ENCODE measurements at regions not wholly inside any gene's neighbourhood (a gene's known extent, or its start where the extent isn't known, plus 50 kb on each side); places are given as distances from the start of the nearest gene placed in this dataset.
A peak's percentile ranks its signal among the peaks of the same experiment; 100 is the strongest.

DNA sequence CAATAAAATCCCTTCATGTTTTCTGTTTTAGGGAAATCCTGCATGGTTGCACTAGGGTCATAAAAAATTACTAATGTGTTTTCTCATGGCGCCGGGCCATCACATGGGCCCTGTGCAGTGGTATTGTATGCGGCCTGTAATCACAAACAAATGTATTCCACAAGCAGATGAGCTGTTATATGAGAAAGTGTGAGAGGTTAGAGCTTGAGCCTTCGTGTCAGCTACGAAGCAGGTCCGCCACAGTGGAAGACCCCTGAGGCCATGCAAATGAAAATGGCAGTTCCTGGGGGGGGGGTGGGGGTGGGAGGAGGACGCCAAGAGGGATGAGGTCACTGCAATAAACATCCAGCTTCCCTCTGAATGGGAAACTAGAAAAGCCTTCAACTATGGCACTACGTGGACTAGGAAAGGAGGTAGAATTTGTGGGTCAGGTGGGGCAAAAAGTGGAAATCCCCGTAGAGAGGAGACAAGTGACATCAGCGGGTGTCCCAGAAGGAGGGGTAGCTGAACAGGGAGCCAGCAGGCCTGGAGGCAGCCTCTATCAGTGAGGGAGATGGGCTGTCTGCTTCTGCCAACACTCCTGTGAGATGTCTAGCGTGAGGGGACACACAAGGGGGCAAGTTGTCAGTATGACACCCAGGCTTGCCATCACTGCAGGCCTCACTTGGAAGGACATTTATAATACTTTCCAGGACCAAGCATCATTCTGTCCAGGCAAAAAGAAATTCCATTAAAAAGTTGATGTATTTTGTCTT is 130.3 kb upstream of the CTAGE1 start:
- Histone ChIP-seq H3K9ac (ENCODE audit: low read depth, low read length) (no peak overlapping the region), H3K9me3 (ENCODE audit: control insufficient read depth, insufficient read depth, low read length) (no peaks in the 10 kb centered on the region), H3K36me3 (ENCODE audit: control insufficient read depth, insufficient read depth, low read length) (no peaks in the 10 kb centered on the region), H3K4me3 (ENCODE audit: low read depth, low read length) (no peak overlapping the region), H3K4me1 (ENCODE audit: control insufficient read depth, insufficient read depth, low read length) (no peaks in the 10 kb centered on the region), H3K27me3 (ENCODE audit: control insufficient read depth, insufficient read depth, low read length) (peaks cover 3% of the 10 kb centered on the region)

GRCh38 chr18:22549260-22549937 is 131.7 kb upstream of the CTAGE1 start:
- Histone ChIP-seq H3K9me3 (ENCODE audit: control insufficient read depth, insufficient read depth, low read length) (no peaks in the 10 kb centered on the region), H3K9ac (ENCODE audit: low read depth, low read length) (no peak overlapping the region), H3K27me3 (ENCODE audit: control insufficient read depth, insufficient read depth, low read length) (peaks cover 3% of the 10 kb centered on the region), H3K4me1 (ENCODE audit: control insufficient read depth, insufficient read depth, low read length) (no peaks in the 10 kb centered on the region), H3K4me3 (ENCODE audit: low read depth, low read length) (no peak overlapping the region), H3K36me3 (ENCODE audit: control insufficient read depth, insufficient read depth, low read length) (no peaks in the 10 kb centered on the region)

DNA sequence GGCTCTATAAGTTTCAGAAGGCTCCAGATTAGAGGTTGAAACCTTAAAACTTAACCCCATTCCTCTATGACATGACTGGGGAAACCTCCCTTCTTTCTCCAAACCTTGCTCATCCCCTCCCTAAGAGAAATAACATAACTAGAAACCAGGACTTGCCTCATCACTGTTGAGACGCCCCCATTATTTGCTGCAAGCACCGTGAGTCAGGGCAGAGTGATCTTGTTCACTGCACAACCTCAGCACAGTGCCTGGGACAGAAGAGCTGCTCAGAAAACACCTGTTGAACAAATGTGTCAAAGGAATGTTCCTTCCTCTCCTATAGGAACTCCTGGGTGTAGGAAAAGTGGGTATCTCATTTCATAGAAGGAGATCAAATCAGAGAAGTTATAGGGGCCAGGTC is 132.7 kb upstream of the CTAGE1 start:
- Histone ChIP-seq H3K4me1 (ENCODE audit: control insufficient read depth, insufficient read depth, low read length) (no peaks in the 10 kb centered on the region), H3K4me3 (ENCODE audit: low read depth, low read length) (no peak overlapping the region), H3K9ac (ENCODE audit: low read depth, low read length) (no peak overlapping the region), H3K36me3 (ENCODE audit: control insufficient read depth, insufficient read depth, low read length) (no peaks in the 10 kb centered on the region), H3K27me3 (ENCODE audit: control insufficient read depth, insufficient read depth, low read length) (peaks cover 3% of the 10 kb centered on the region), H3K9me3 (ENCODE audit: control insufficient read depth, insufficient read depth, low read length) (no peaks in the 10 kb centered on the region)

DNA sequence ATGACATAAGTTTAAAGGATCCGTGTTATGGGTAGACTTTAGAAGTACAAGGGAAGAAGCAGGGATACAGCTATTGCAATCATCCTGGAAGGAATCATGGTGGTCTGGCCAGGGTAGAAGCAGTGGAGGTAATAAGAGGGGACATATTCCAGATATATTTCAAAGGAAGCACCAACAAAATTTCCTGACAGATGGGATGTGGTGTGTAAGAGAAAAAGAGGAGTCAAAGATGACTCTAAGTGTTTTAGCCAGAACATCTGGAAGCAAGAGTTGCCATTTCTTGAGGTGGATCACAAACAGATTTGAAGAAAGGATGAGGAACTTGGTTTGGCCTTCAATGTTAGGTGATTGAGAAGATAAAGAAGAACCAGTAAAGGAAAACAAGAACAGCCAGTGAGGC is 133.1 kb upstream of the CTAGE1 start:
- H3K4me1 ChIP-seq (ENCODE audit: control insufficient read depth, insufficient read depth, low read length) = no peaks in the 10 kb centered on the region
- peaks cover 3% of the 10 kb centered on the region for H3K27me3 ChIP-seq (ENCODE audit: control insufficient read depth, insufficient read depth, low read length)
- H3K9me3 ChIP-seq (ENCODE audit: control insufficient read depth, insufficient read depth, low read length) = no peaks in the 10 kb centered on the region
- no peak overlapping the region for H3K4me3 ChIP-seq (ENCODE audit: low read depth, low read length)
- no peaks in the 10 kb centered on the region for H3K36me3 ChIP-seq (ENCODE audit: control insufficient read depth, insufficient read depth, low read length)
- no peak overlapping the region for H3K9ac ChIP-seq (ENCODE audit: low read depth, low read length)

DNA sequence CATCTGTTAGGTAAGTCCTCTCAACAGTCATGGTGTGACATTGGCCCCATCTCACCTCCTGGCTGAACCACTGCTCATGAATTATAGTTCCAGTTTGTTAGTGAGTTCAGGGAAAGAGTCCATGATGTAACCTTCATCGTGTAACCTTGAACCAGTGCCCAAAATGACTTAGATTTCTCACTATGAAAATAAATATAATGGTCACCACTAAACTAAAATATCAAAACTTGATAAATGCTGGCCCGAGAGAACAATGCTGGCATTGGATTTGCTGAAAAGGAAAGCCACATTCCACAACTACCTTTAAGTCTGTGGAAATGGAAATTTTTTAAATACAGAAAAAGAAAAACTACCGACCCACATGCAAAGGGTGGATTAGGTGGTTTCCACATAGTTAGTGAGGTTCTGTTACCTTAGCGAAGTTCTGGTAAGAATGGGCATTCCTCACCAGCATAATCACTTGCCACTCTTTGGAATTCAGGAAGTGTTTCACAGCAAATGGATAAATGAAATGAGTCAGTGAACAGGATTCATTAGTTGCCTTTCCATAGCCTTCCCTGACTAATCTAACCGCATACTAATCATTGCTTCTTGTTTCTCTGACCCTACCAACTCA is 133.9 kb upstream of the CTAGE1 start:
- Histone ChIP-seq H3K9ac (ENCODE audit: low read depth, low read length) (no peak overlapping the region), H3K4me3 (ENCODE audit: low read depth, low read length) (no peak overlapping the region), H3K27me3 (ENCODE audit: control insufficient read depth, insufficient read depth, low read length) (peaks cover 8% of the 10 kb centered on the region), H3K4me1 (ENCODE audit: control insufficient read depth, insufficient read depth, low read length) (no peaks in the 10 kb centered on the region), H3K36me3 (ENCODE audit: control insufficient read depth, insufficient read depth, low read length) (no peaks in the 10 kb centered on the region), H3K9me3 (ENCODE audit: control insufficient read depth, insufficient read depth, low read length) (no peaks in the 10 kb centered on the region)

- Histone ChIP-seq H3K9ac (ENCODE audit: low read depth, low read length) (no peak overlapping the region), H3K4me3 (ENCODE audit: low read depth, low read length) (no peak overlapping the region), H3K36me3 (ENCODE audit: control insufficient read depth, insufficient read depth, low read length) (no peaks in the 10 kb centered on the region), H3K4me1 (ENCODE audit: control insufficient read depth, insufficient read depth, low read length) (peaks cover 4% of the 10 kb centered on the region), H3K9me3 (ENCODE audit: control insufficient read depth, insufficient read depth, low read length) (no peaks in the 10 kb centered on the region), H3K27me3 (ENCODE audit: control insufficient read depth, insufficient read depth, low read length) (peaks cover 13% of the 10 kb centered on the region)
These were observed 134.5 kb upstream of the CTAGE1 start for GRCh38 chr18:22552254-22552653.

DNA sequence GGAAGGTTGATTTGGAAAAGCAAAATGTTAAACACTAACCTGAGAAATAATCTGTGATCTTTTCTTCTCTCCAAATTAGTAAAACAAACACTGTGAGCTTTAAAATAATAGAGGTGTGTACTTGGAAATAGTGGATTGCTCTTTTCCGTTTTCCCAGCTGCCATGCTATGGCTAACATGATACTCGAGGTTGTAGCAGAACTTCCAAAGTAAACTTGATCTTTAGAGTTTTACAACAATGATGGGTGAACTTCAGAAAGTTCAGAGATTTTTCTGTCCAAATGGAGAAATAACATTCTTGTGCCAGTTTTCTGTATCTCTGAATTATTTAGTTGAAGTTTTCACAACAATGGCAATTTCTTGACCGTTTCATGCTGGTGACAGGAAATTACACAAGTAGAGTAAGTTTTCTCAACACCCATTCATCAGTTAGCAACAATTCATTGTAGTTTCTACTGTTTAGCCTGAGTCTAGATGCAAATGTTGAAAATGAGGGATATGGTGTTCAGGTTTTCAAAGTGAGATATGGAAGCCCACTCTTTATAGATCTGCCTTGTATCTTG is 135.3 kb upstream of the CTAGE1 start:
- Histone ChIP-seq H3K4me1 (ENCODE audit: control insufficient read depth, insufficient read depth, low read length) (peaks cover 11% of the 10 kb centered on the region), H3K9me3 (ENCODE audit: control insufficient read depth, insufficient read depth, low read length) (no peaks in the 10 kb centered on the region), H3K36me3 (ENCODE audit: control insufficient read depth, insufficient read depth, low read length) (no peaks in the 10 kb centered on the region), H3K9ac (ENCODE audit: low read depth, low read length) (no peak overlapping the region), H3K27me3 (ENCODE audit: control insufficient read depth, insufficient read depth, low read length) (peaks cover 20% of the 10 kb centered on the region), H3K4me3 (ENCODE audit: low read depth, low read length) (no peak overlapping the region)

DNA sequence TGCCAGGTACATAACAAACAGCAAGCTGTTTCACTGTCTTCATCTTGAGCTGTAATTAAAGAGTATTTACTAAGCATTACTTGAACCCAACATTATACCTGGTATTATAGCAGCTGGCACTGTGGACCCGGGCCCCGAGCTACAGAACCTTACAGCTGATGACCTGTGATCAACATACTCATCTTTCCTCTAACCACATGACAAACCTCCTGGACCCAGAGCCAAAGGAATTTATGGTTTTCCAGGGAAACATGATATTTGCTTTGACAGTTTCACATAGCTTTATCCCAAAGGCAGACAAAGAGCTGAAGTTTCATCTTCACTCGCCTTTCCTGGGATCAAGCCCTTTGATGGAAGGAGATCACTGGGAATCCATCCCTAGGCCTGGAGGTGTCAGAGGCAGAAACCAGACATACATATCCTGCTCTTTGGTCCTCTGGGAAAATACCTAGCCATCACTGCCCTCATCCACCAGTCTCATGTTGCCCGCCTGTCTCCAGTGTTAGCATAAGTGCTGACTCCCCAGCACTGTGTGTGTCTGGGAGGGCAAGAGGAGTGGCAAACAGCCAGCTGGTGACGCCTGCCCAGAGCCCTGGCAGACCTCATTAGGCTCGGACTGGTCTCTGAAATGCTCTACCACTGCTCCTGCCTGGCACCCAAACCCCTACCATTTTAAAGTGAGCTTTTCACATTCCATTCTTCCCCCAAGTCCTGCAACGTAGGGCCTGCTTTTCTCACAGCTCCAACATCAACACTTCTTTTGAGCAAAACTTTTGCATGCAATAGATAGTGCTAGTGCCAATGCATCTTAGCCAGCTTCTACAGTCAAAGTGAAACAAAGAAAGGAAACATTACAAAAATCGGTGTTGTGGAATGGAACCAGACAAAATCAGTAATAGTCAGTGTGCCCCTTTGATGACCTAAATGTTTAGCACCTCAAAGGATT is 138.8 kb upstream of the CTAGE1 start:
- Histone ChIP-seq H3K36me3 (ENCODE audit: control insufficient read depth, insufficient read depth, low read length) (no peaks in the 10 kb centered on the region), H3K9me3 (ENCODE audit: control insufficient read depth, insufficient read depth, low read length) (no peaks in the 10 kb centered on the region), H3K9ac (ENCODE audit: low read depth, low read length) (no peak overlapping the region), H3K4me1 (ENCODE audit: control insufficient read depth, insufficient read depth, low read length) (peaks cover 18% of the 10 kb centered on the region), H3K27me3 (ENCODE audit: control insufficient read depth, insufficient read depth, low read length) (peaks cover 38% of the 10 kb centered on the region), H3K4me3 (ENCODE audit: low read depth, low read length) (no peak overlapping the region)

- H3K27me3 ChIP-seq (ENCODE audit: control insufficient read depth, insufficient read depth, low read length) = peaks cover 45% of the 10 kb centered on the region
- H3K9me3 ChIP-seq (ENCODE audit: control insufficient read depth, insufficient read depth, low read length) = no peaks in the 10 kb centered on the region
- H3K9ac ChIP-seq (ENCODE audit: low read depth, low read length) = no peak overlapping the region
- peaks cover 18% of the 10 kb centered on the region for H3K4me1 ChIP-seq (ENCODE audit: control insufficient read depth, insufficient read depth, low read length)
- no peak overlapping the region for H3K4me3 ChIP-seq (ENCODE audit: low read depth, low read length)
- no peaks in the 10 kb centered on the region for H3K36me3 ChIP-seq (ENCODE audit: control insufficient read depth, insufficient read depth, low read length)
These were observed 139.6 kb upstream of the CTAGE1 start for GRCh38 chr18:22557168-22557941.

- peak overlapping the region; percentile 53 for H3K4me3 ChIP-seq (ENCODE audit: low read depth, low read length)
- H3K36me3 ChIP-seq (ENCODE audit: control insufficient read depth, insufficient read depth, low read length) = no peaks in the 10 kb centered on the region
- peaks cover 18% of the 10 kb centered on the region for H3K4me1 ChIP-seq (ENCODE audit: control insufficient read depth, insufficient read depth, low read length)
- no peaks in the 10 kb centered on the region for H3K9me3 ChIP-seq (ENCODE audit: control insufficient read depth, insufficient read depth, low read length)
- peaks cover 53% of the 10 kb centered on the region for H3K27me3 ChIP-seq (ENCODE audit: control insufficient read depth, insufficient read depth, low read length)
- no peak overlapping the region for H3K9ac ChIP-seq (ENCODE audit: low read depth, low read length)
These were observed 141.2 kb upstream of the CTAGE1 start for GRCh38 chr18:22558945-22559385.
